HEK293 (cell line): ENCODE measurements at regions not wholly inside any gene's neighbourhood (a gene's known extent, or its start where the extent isn't known, plus 50 kb on each side); places are given as distances from the start of the nearest gene placed in this dataset.

ENCODE experiments used
- CTCF ChIA-PET: fragments of 350-600 bp; formaldehyde crosslinking; extraction: SDS; loops from one replicate; lab custom pipeline; 2021; ENCODE audit warnings: antibody characterized with exemption; lab: Yijun Ruan, JAX
- POLR2A ChIA-PET: fragments of 300-600 bp; formaldehyde crosslinking; extraction: SDS; loops from one replicate; lab custom pipeline; 2020; ENCODE audit warnings: antibody characterized with exemption, inconsistent platforms; lab: Yijun Ruan, JAX
- H3K27ac ChIP-seq: fragments of 200-500 bp; sonication (Bioruptor generic); 2 replicates; pipeline ENCODE4 v1.5.1; 2014; ENCODE audit warnings: low read depth, low read length, control low read depth, inconsistent platforms; ENCODE audit errors: extremely low read depth
- H3K36me3 ChIP-seq, 2 experiments: fragments of 200-500 bp in 1 of 2; sonication (Bioruptor generic) in 1 of 2; 1 replicate in 1 of 2; 2 replicates in 1 of 2; pipeline ENCODE4 v1.5.1; 2014 to 2017; ENCODE audit warnings: inconsistent platforms in 2 of 2, low read length in 2 of 2; ENCODE audit not compliant: control insufficient read depth in 2 of 2, insufficient read depth in 1 of 2
- H3K4me1 ChIP-seq: fragments of 200-500 bp; sonication (Bioruptor generic); 2 replicates; pipeline ENCODE4 v1.5.1; 2014; ENCODE audit warnings: mild to moderate bottlenecking, low read length, inconsistent platforms; ENCODE audit not compliant: control insufficient read depth, insufficient read depth
- H3K4me3 ChIP-seq: 2 replicates; pipeline ENCODE4 v1.5.1; 2011; ENCODE audit warnings: low read depth, mild to moderate bottlenecking, control low read depth, low read length, moderate library complexity
- H3K9me3 ChIP-seq: fragments of 200-500 bp; sonication (Bioruptor generic); 2 replicates; pipeline ENCODE4 v1.5.1; 2014; ENCODE audit warnings: low read depth, low read length, inconsistent platforms; ENCODE audit not compliant: control insufficient read depth, insufficient read depth
- GLI4 ChIP-seq: fragments of 450-650 bp; formaldehyde crosslinking; IDR thresholded peaks from 2 replicates; pipeline ENCODE4 v1.5.1; 2016; ENCODE audit warnings: missing biosample characterization, missing genetic modification characterization
- HOXD13 ChIP-seq: sonication (generic); formaldehyde crosslinking; IDR thresholded peaks from 2 replicates; pipeline ENCODE4 v1.8.0; 2022; ENCODE audit warnings: missing genetic modification reagents, borderline replicate concordance
- KLF1 ChIP-seq: fragments of 450-650 bp; formaldehyde crosslinking; IDR thresholded peaks from 2 replicates; pipeline ENCODE4 v1.5.1; 2016; ENCODE audit warnings: missing biosample characterization, missing genetic modification characterization
- KLF7 ChIP-seq: fragments of 450-650 bp; formaldehyde crosslinking; IDR thresholded peaks from 2 replicates; pipeline ENCODE4 v1.5.1; 2016; ENCODE audit warnings: missing biosample characterization, missing genetic modification characterization, borderline replicate concordance
- OVOL3 ChIP-seq: fragments of 450-650 bp; formaldehyde crosslinking; IDR thresholded peaks from 2 replicates; pipeline ENCODE4 v1.5.1; 2016; ENCODE audit warnings: missing biosample characterization, missing genetic modification characterization
- PRDM1 ChIP-seq: fragments of 450-650 bp; formaldehyde crosslinking; IDR thresholded peaks from 2 replicates; pipeline ENCODE4; 2016; ENCODE audit warnings: missing biosample characterization, missing genetic modification characterization
- SETDB1 ChIP-seq: IDR thresholded peaks from one replicate; pipeline ENCODE4 v1.6.1; 2017; ENCODE audit warnings: mild to moderate bottlenecking, low read length, moderate library complexity, mixed read lengths; ENCODE audit not compliant: insufficient read length
- ZBTB7A ChIP-seq: fragments of 450-650 bp; formaldehyde crosslinking; IDR thresholded peaks from 2 replicates; pipeline ENCODE4 v1.5.1; 2016; ENCODE audit warnings: low read depth, missing biosample characterization, missing genetic modification characterization
- ZEB2 ChIP-seq: fragments of 450-650 bp; formaldehyde crosslinking; IDR thresholded peaks from 2 replicates; pipeline ENCODE4 v1.5.1; 2016; ENCODE audit warnings: missing biosample characterization, missing genetic modification characterization
- ZFP3 ChIP-seq: fragments of 450-650 bp; formaldehyde crosslinking; IDR thresholded peaks from 2 replicates; pipeline ENCODE4 v1.5.1; 2016; ENCODE audit warnings: low read depth, missing biosample characterization, missing genetic modification characterization
- ZNF112 ChIP-seq: fragments of 450-650 bp; formaldehyde crosslinking; IDR thresholded peaks from 2 replicates; pipeline ENCODE4 v1.5.0; 2017; ENCODE audit warnings: missing biosample characterization, missing genetic modification characterization
- ZNF132 ChIP-seq: fragments of 450-650 bp; formaldehyde crosslinking; IDR thresholded peaks from 2 replicates; pipeline ENCODE4 v1.5.1; 2017; ENCODE audit warnings: missing biosample characterization, missing genetic modification characterization, borderline replicate concordance
- ZNF175 ChIP-seq: fragments of 450-650 bp; formaldehyde crosslinking; IDR thresholded peaks from 2 replicates; pipeline ENCODE4 v1.5.1; 2016; ENCODE audit warnings: missing biosample characterization, missing genetic modification characterization
- ZNF311 ChIP-seq: fragments of 450-650 bp; formaldehyde crosslinking; IDR thresholded peaks from 2 replicates; pipeline ENCODE4 v1.5.1; 2017; ENCODE audit warnings: missing biosample characterization, missing genetic modification characterization, borderline replicate concordance
- ZNF350 ChIP-seq: fragments of 450-650 bp; formaldehyde crosslinking; IDR thresholded peaks from 2 replicates; pipeline ENCODE4 v1.5.0; 2017; ENCODE audit warnings: missing biosample characterization, mild to moderate bottlenecking, missing genetic modification characterization
- ZNF521 ChIP-seq: fragments of 450-650 bp; formaldehyde crosslinking; IDR thresholded peaks from 2 replicates; pipeline ENCODE4 v1.5.1; 2017; ENCODE audit warnings: missing biosample characterization, mild to moderate bottlenecking, missing genetic modification characterization
- ZNF544 ChIP-seq: fragments of 450-650 bp; formaldehyde crosslinking; IDR thresholded peaks from 2 replicates; pipeline ENCODE4 v1.5.0; 2017; ENCODE audit warnings: missing biosample characterization, missing genetic modification characterization
- ZNF548 ChIP-seq: fragments of 450-650 bp; formaldehyde crosslinking; IDR thresholded peaks from 2 replicates; pipeline ENCODE4 v1.5.1; 2016; ENCODE audit warnings: missing biosample characterization, missing genetic modification characterization
- ZNF621 ChIP-seq: fragments of 450-650 bp; formaldehyde crosslinking; IDR thresholded peaks from 2 replicates; pipeline ENCODE4 v1.5.1; 2017; ENCODE audit warnings: missing biosample characterization, missing genetic modification characterization
- ZNF626 ChIP-seq: fragments of 450-650 bp; sonication (Bioruptor Pico); formaldehyde crosslinking; IDR thresholded peaks from 2 replicates; pipeline ENCODE4 v1.5.1; 2018; ENCODE audit warnings: missing biosample characterization, missing genetic modification characterization, inconsistent platforms
- ZNF629 ChIP-seq: fragments of 450-650 bp; formaldehyde crosslinking; IDR thresholded peaks from 2 replicates; pipeline ENCODE4 v1.5.1; 2017; ENCODE audit warnings: missing biosample characterization, missing genetic modification characterization
- ZNF660 ChIP-seq: fragments of 450-650 bp; IDR thresholded peaks from 2 replicates; pipeline ENCODE4 v1.5.1; 2018; ENCODE audit warnings: missing biosample characterization, mild to moderate bottlenecking, missing genetic modification characterization
- ZNF664 ChIP-seq: fragments of 450-650 bp; formaldehyde crosslinking; IDR thresholded peaks from 2 replicates; pipeline ENCODE4 v1.5.1; 2016; ENCODE audit warnings: missing biosample characterization, missing genetic modification characterization
- ZNF843 ChIP-seq: fragments of 450-650 bp; formaldehyde crosslinking; IDR thresholded peaks from 2 replicates; pipeline ENCODE4 v1.5.1; 2016; ENCODE audit warnings: missing biosample characterization, missing genetic modification characterization
- TF ChIP-seq, protein P1 (sequence below): fragments of 450-650 bp; formaldehyde crosslinking; IDR thresholded peaks from 2 replicates; pipeline ENCODE4 v1.5.1; 2016; ENCODE audit warnings: missing biosample characterization, missing genetic modification characterization
- TF ChIP-seq, protein P2 (sequence below): fragments of 450-650 bp; formaldehyde crosslinking; IDR thresholded peaks from 2 replicates; pipeline ENCODE4 v1.5.1; 2016; ENCODE audit warnings: missing biosample characterization, missing genetic modification characterization, borderline replicate concordance
- TF ChIP-seq, protein P3 (sequence below): fragments of 450-650 bp; formaldehyde crosslinking; IDR thresholded peaks from 2 replicates; pipeline ENCODE4 v1.5.1; 2016; ENCODE audit warnings: missing biosample characterization, missing genetic modification characterization
- TF ChIP-seq, protein P4 (sequence below): IDR thresholded peaks from 2 replicates; pipeline ENCODE4 v1.6.1; 2011; ENCODE audit warnings: mild to moderate bottlenecking, low read depth, low read length, borderline replicate concordance

DNA sequence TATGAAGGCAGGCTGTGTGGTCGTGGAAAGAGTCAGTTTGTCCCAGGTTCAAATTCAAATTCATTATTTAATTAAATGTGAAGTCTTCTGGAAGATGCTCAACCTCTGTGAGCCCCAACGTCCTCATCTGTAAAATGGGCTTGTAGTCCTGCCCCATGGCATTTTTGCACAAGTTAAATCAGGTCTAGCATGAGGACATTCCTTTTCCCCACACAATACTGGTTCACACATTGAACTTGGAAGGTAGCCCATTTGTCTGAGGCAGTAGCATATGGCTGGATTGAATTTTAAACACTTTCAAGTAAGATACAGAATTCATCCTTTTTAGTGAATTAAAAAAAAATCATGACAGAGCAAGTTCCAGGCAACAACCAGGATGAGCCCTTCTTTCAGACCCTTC lies 665.4 kb upstream of the HS6ST1 start:
- TF ChIP-seq HOXD13: no peak
- no peak for TF ChIP-seq ZNF548
- TF ChIP-seq, protein P1, sequence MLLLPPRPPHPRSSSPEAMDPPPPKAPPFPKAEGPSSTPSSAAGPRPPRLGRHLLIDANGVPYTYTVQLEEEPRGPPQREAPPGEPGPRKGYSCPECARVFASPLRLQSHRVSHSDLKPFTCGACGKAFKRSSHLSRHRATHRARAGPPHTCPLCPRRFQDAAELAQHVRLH (tag by site-specific recombination): no peak
- no peak for TF ChIP-seq ZNF112
- TF ChIP-seq ZEB2 (tag by site-specific recombination): no peak
- TF ChIP-seq ZBTB7A (tag by site-specific recombination): no peak
- no peak for TF ChIP-seq GLI4 (tag by site-specific recombination)
- TF ChIP-seq ZNF626 (tag by site-specific recombination): no peak
- TF ChIP-seq PRDM1 (tag by site-specific recombination): no peak
- no peak for TF ChIP-seq KLF1 (tag by site-specific recombination)
- TF ChIP-seq ZNF350 (tag by site-specific recombination): no peak
- TF ChIP-seq ZNF664 (tag by site-specific recombination): no peak
- no peak for TF ChIP-seq ZNF544 (tag by site-specific recombination)
- POLR2A ChIA-PET: no interaction called here

DNA sequence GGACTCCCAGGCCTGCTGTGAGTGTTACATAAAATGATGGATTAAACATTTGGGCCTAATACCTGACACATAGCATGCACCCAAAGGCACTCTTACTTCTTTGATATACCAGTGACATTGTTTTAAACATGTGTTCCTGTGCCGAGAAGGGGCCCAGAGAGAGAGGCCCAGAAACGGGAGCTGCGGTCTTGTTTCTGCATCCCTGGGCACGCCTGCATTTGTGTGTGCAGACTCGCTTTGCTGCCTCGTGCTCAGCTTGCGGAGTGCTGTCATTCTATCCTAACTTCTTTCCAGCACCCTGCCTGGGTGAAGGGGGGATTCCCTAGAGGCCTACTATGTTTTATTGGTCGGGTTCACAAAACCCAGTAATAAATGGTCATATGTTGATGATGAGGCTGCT lies 666.2 kb upstream of the HS6ST1 start:
- CTCF ChIA-PET: no interaction called here

More for the DNA sequence above, 665.4 kb upstream of the HS6ST1 start:
- CTCF ChIA-PET: no interaction called here
- Histone ChIP-seq H3K27ac (no peak overlapping the region), H3K36me3 (no peaks in the 10 kb centered on the region), H3K4me3 (no peak overlapping the region), H3K4me1 (no peaks in the 10 kb centered on the region), H3K9me3 (no peaks in the 10 kb centered on the region)

More for the DNA sequence above, 666.2 kb upstream of the HS6ST1 start:
- H3K36me3 ChIP-seq: no peaks in the 10 kb centered on the region
- H3K4me1 ChIP-seq: no peaks in the 10 kb centered on the region
- no peak overlapping the region for H3K4me3 ChIP-seq
- H3K27ac ChIP-seq: no peak overlapping the region
- TF ChIP-seq, protein P2, sequence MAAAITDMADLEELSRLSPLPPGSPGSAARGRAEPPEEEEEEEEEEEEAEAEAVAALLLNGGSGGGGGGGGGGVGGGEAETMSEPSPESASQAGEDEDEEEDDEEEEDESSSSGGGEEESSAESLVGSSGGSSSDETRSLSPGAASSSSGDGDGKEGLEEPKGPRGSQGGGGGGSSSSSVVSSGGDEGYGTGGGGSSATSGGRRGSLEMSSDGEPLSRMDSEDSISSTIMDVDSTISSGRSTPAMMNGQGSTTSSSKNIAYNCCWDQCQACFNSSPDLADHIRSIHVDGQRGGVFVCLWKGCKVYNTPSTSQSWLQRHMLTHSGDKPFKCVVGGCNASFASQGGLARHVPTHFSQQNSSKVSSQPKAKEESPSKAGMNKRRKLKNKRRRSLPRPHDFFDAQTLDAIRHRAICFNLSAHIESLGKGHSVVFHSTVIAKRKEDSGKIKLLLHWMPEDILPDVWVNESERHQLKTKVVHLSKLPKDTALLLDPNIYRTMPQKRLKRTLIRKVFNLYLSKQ: no peak
- TF ChIP-seq ZNF843 (tag by site-specific recombination) (no peak), ZNF521 (tag by site-specific recombination) (no peak), ZNF629 (tag by site-specific recombination) (no peak), ZNF621 (no peak), ZNF175 (tag by site-specific recombination) (no peak), ZNF132 (tag by site-specific recombination) (no peak), ZFP3 (tag by site-specific recombination) (no peak), SETDB1 (no peak), OVOL3 (tag by site-specific recombination) (no peak), ZNF311 (tag by site-specific recombination) (no peak), KLF7 (tag by site-specific recombination) (no peak), ZNF660 (tag by site-specific recombination) (no peak)
- TF ChIP-seq, protein P3, sequence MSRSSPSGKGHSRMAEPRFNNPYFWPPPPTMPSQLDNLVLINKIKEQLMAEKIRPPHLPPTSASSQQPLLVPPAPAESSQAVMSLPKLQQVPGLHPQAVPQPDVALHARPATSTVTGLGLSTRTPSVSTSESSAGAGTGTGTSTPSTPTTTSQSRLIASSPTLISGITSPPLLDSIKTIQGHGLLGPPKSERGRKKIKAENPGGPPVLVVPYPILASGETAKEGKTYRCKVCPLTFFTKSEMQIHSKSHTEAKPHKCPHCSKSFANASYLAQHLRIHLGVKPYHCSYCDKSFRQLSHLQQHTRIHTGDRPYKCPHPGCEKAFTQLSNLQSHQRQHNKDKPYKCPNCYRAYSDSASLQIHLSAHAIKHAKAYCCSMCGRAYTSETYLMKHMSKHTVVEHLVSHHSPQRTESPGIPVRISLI (tag by site-specific recombination): no peak
- TF ChIP-seq, protein P4, sequence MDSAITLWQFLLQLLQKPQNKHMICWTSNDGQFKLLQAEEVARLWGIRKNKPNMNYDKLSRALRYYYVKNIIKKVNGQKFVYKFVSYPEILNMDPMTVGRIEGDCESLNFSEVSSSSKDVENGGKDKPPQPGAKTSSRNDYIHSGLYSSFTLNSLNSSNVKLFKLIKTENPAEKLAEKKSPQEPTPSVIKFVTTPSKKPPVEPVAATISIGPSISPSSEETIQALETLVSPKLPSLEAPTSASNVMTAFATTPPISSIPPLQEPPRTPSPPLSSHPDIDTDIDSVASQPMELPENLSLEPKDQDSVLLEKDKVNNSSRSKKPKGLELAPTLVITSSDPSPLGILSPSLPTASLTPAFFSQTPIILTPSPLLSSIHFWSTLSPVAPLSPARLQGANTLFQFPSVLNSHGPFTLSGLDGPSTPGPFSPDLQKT: no peak
- H3K9me3 ChIP-seq: no peaks in the 10 kb centered on the region
- POLR2A ChIA-PET: no interaction called here
